ENCODE measurements at regions not wholly inside any gene's neighbourhood (a gene's known extent, or its start where the extent isn't known, plus 50 kb on each side); places are given as distances from the start of the nearest gene placed in this dataset.
"Not testable (repeated sequence)": the region's sequence is repeated elsewhere in the genome, so short reads cannot be mapped to it uniquely, and the experiment has no call there.

GRCh38 chr1:9459816-9460407, 79.4 kb upstream of the SLC25A33 start:
- no peak for DNase-seq (ENCODE audit: low read depth in 4 of 4, low spot score in 3 of 4)

- no peak for DNase-seq (ENCODE audit: low read depth in 4 of 4, low spot score in 3 of 4)
Observed at GRCh38 chr1:9465640-9466039, 73.6 kb upstream of the SLC25A33 start.

GRCh38 chr1:9466780-9467758, 72.2 kb upstream of the SLC25A33 start:
- DNase-seq (ENCODE audit: low read depth in 4 of 4, low spot score in 3 of 4) = no peak

GRCh38 chr1:9469882-9470281, 69.4 kb upstream of the SLC25A33 start:
- not testable (repeated sequence) for DNase-seq (ENCODE audit: low read depth in 4 of 4, low spot score in 3 of 4)

- DNase-seq (ENCODE audit: low read depth in 4 of 4, low spot score in 3 of 4) = no peak
Observed at GRCh38 chr1:9471679-9472078, 67.6 kb upstream of the SLC25A33 start.

- no peak for DNase-seq (ENCODE audit: low read depth in 4 of 4, low spot score in 3 of 4)
Observed at GRCh38 chr1:9472386-9473031, 66.8 kb upstream of the SLC25A33 start.

GRCh38 chr1:9473032-9473807, 66.0 kb upstream of the SLC25A33 start:
- no peak for DNase-seq (ENCODE audit: low read depth in 4 of 4, low spot score in 3 of 4)

GRCh38 chr1:9475061-9475627, 64.1 kb upstream of the SLC25A33 start:
- no peak for DNase-seq (ENCODE audit: low read depth in 4 of 4, low spot score in 3 of 4)

- DNase-seq (ENCODE audit: low read depth in 4 of 4, low spot score in 3 of 4) = no peak
Observed at GRCh38 chr1:9476790-9477463, 62.3 kb upstream of the SLC25A33 start.

- no peak for DNase-seq (ENCODE audit: low read depth in 4 of 4, low spot score in 3 of 4)
Observed at GRCh38 chr1:9477535-9477934, 61.7 kb upstream of the SLC25A33 start.

GRCh38 chr1:9478021-9478420, 61.2 kb upstream of the SLC25A33 start:
- no peak for DNase-seq (ENCODE audit: low read depth in 4 of 4, low spot score in 3 of 4)

GRCh38 chr1:9481048-9481447, 58.2 kb upstream of the SLC25A33 start:
- DNase-seq (ENCODE audit: low read depth in 4 of 4, low spot score in 3 of 4) = no peak

- DNase-seq (ENCODE audit: low read depth in 4 of 4, low spot score in 3 of 4) = no peak
Observed at GRCh38 chr1:9482403-9482802, 56.9 kb upstream of the SLC25A33 start.

- no peak for DNase-seq (ENCODE audit: low read depth in 4 of 4, low spot score in 3 of 4)
Observed at GRCh38 chr1:9482816-9483572, 56.3 kb upstream of the SLC25A33 start.

- DNase-seq (ENCODE audit: low read depth in 4 of 4, low spot score in 3 of 4) = no peak
Observed at GRCh38 chr1:9486466-9487140, 52.7 kb upstream of the SLC25A33 start.
